SK-N-SH (cell line): ENCODE measurements at regions not wholly inside any gene's neighbourhood (a gene's known extent, or its start where the extent isn't known, plus 50 kb on each side); places are given as distances from the start of the nearest gene placed in this dataset.

ENCODE experiments used
- CTCF ChIA-PET: fragments of 300-600, 350-600 bp; formaldehyde crosslinking; extraction: SDS; loops from one replicate; lab custom pipeline; 2021; lab: Yijun Ruan, JAX
- POLR2A ChIA-PET: fragments of 350-600 bp; sonication (Branson Sonifier 250); formaldehyde crosslinking; extraction: SDS; loops from one replicate; lab custom pipeline; 2020; ENCODE audit warnings: antibody characterized with exemption, inconsistent platforms; lab: Yijun Ruan, JAX
- DNase-seq: peaks from one replicate; pipeline ENCODE4 v3.0.0; 2012
- H2AFZ ChIP-seq: fragments of 200-600 bp; sonication (generic); 2 replicates; pipeline ENCODE4 v1.8.1; 2016; ENCODE audit warnings: antibody characterized with exemption, mild to moderate bottlenecking, low read depth
- H3F3A ChIP-seq: fragments of 200-600 bp; sonication (generic); replicated peaks from 2 replicates; pipeline ENCODE3; 2016; ENCODE audit warnings: antibody characterized with exemption, mild to moderate bottlenecking; ENCODE audit not compliant: insufficient read depth
- H3K27ac ChIP-seq, 2 experiments: fragments of 200-500 bp in 1 of 2; fragments of 200-600 bp in 1 of 2; sonication (Bioruptor generic) in 1 of 2; sonication (generic), shearing (Covaris generic) in 1 of 2; 2 replicates each; pipeline versions ENCODE4 v1.5.1 to v1.6.1; 2014 to 2016; ENCODE audit warnings: low read depth in 2 of 2, inconsistent platforms in 1 of 2, low read length in 1 of 2, mild to moderate bottlenecking in 1 of 2, mixed read lengths in 1 of 2
- H3K27me3 ChIP-seq: fragments of 200-600 bp; sonication (generic), shearing (Covaris generic); 2 replicates; pipeline ENCODE4 v1.6.1; 2016; ENCODE audit warnings: mixed run types; ENCODE audit not compliant: insufficient read depth
- H3K36me3 ChIP-seq, 2 experiments: fragments of 200-500 bp in 1 of 2; fragments of 200-600 bp in 1 of 2; sonication (Bioruptor generic) in 1 of 2; sonication (generic) in 1 of 2; replicated peaks in 1 of 2; 2 replicates each; pipeline versions ENCODE3 to v1.5.1; 2014 to 2016; ENCODE audit warnings: low read length in 1 of 2, mild to moderate bottlenecking in 1 of 2; ENCODE audit not compliant: insufficient read depth in 2 of 2, control insufficient read depth in 1 of 2
- H3K4me1 ChIP-seq, 2 experiments: fragments of 200-500 bp in 1 of 2; fragments of 200-600 bp in 1 of 2; sonication (Bioruptor generic) in 1 of 2; sonication (generic), shearing (Covaris generic) in 1 of 2; 2 replicates each; pipeline versions ENCODE4 v1.5.1 to v1.6.1; 2014 to 2016; ENCODE audit warnings: low read depth in 1 of 2, low read length in 1 of 2, mixed run types in 1 of 2; ENCODE audit not compliant: insufficient read depth in 2 of 2, control insufficient read depth in 1 of 2
- H3K4me2 ChIP-seq: fragments of 200-600 bp; sonication (generic), shearing (Covaris generic); 2 replicates; pipeline ENCODE4 v1.6.1; 2017; ENCODE audit warnings: mixed run types
- H3K4me3 ChIP-seq, 2 experiments: fragments of 200-500 bp in 1 of 2; fragments of 200-600 bp in 1 of 2; sonication (Bioruptor generic) in 1 of 2; sonication (generic), shearing (Covaris generic) in 1 of 2; 2 replicates each; pipeline versions ENCODE4 v1.5.1 to v1.8.1; 2014 to 2016; ENCODE audit warnings: low read depth in 2 of 2, inconsistent platforms in 1 of 2, low read length in 1 of 2, mild to moderate bottlenecking in 1 of 2, mixed read lengths in 1 of 2, moderate library complexity in 1 of 2
- H3K79me2 ChIP-seq: fragments of 200-600 bp; sonication (generic); 2 replicates; pipeline ENCODE4 v1.8.1; 2017; ENCODE audit warnings: mild to moderate bottlenecking; ENCODE audit not compliant: insufficient read depth
- H3K9ac ChIP-seq: fragments of 200-600 bp; sonication (generic); 2 replicates; pipeline ENCODE4 v1.6.1; 2017; ENCODE audit warnings: mixed run types
- H3K9me2 ChIP-seq: fragments of 200-600 bp; sonication (generic); 2 replicates; pipeline ENCODE4 v1.6.1; 2017; ENCODE audit warnings: mixed run types
- H3K9me3 ChIP-seq: fragments of 200-600 bp; sonication (generic); 2 replicates; pipeline ENCODE4 v1.6.1; 2017; ENCODE audit warnings: mixed run types, mild to moderate bottlenecking, moderate library complexity
- H4K20me1 ChIP-seq: fragments of 200-600 bp; sonication (generic); 2 replicates; pipeline ENCODE4 v1.6.1; 2017; ENCODE audit warnings: mild to moderate bottlenecking, mixed run types; ENCODE audit not compliant: insufficient read depth
- CHD2 ChIP-seq: fragments of 150-350 bp; IDR thresholded peaks from 2 replicates; pipeline ENCODE4 v1.6.1; 2018; ENCODE audit warnings: low read length; ENCODE audit not compliant: partially characterized antibody
- ELF1 ChIP-seq: IDR thresholded peaks from 2 replicates; pipeline ENCODE4 v1.4.0; 2012
- FOSL2 ChIP-seq: IDR thresholded peaks from 2 replicates; pipeline ENCODE4 v1.4.0; 2012; ENCODE audit warnings: low read depth, mild to moderate bottlenecking, moderate library complexity, borderline replicate concordance
- FOXJ3 ChIP-seq: sonication (generic); formaldehyde crosslinking; IDR thresholded peaks from 2 replicates; pipeline ENCODE4 v1.5.1; 2020; ENCODE audit warnings: mild to moderate bottlenecking, missing genetic modification reagents
- GABPA ChIP-seq: IDR thresholded peaks from 2 replicates; pipeline ENCODE4 v1.4.0; 2012; ENCODE audit warnings: low read depth, mild to moderate bottlenecking
- NRF1 ChIP-seq: IDR thresholded peaks from 2 replicates; pipeline ENCODE4 v1.6.1; 2012; ENCODE audit warnings: low read depth, mild to moderate bottlenecking, low read length
- RCOR1 ChIP-seq: fragments of 150-350 bp; IDR thresholded peaks from 2 replicates; pipeline ENCODE4 v1.6.1; 2017; ENCODE audit warnings: antibody characterized with exemption, low read length
- REST ChIP-seq: IDR thresholded peaks from 2 replicates; pipeline ENCODE4 v1.6.1; 2012; ENCODE audit warnings: mild to moderate bottlenecking, low read depth, low read length, moderate library complexity
- RFX5 ChIP-seq: IDR thresholded peaks from 2 replicates; pipeline ENCODE4 v1.6.1; 2012; ENCODE audit warnings: mild to moderate bottlenecking, improper control_type of control experiment, low read length
- RXRA ChIP-seq: IDR thresholded peaks from 2 replicates; pipeline ENCODE4 v1.4.0; 2012; ENCODE audit warnings: low read depth, mild to moderate bottlenecking, borderline replicate concordance
- SIN3A ChIP-seq: IDR thresholded peaks from 2 replicates; pipeline ENCODE4 v1.6.1; 2012; ENCODE audit warnings: low read depth, mild to moderate bottlenecking, low read length, moderate library complexity, borderline replicate concordance
- TCF12 ChIP-seq: IDR thresholded peaks from 2 replicates; pipeline ENCODE4 v1.4.0; 2012
- USF2 ChIP-seq: fragments of 150-350 bp; IDR thresholded peaks from 2 replicates; pipeline ENCODE4 v1.6.1; 2017; ENCODE audit warnings: antibody characterized with exemption, low read length, low read depth, borderline replicate concordance
- ZBTB33 ChIP-seq: IDR thresholded peaks from 2 replicates; pipeline ENCODE4 v1.4.0; 2012; ENCODE audit warnings: low read depth, borderline replicate concordance
- WGBS: methylation state at CpG from one replicate; pipeline ENCODE4 v1.1.6; 2017; ENCODE audit warnings: low lambda C conversion rate; 5-methylcytosine and 5-hydroxymethylcytosine counted together

- CTCF ChIA-PET: no interaction called here
- no peak overlapping the region for H3K4me3 ChIP-seq
- no peaks in the 10 kb centered on the region; a peak in 1 of 4 replicates for H3K4me1 ChIP-seq
- H3K27me3 ChIP-seq: no peaks in the 10 kb centered on the region
- no peak for DNase-seq
- no peaks in the 10 kb centered on the region for H3K9me2 ChIP-seq
- TF ChIP-seq CHD2: no peak
- TF ChIP-seq USF2: no peak
- no peak for TF ChIP-seq RXRA
- no peak for TF ChIP-seq GABPA
- TF ChIP-seq RFX5: no peak
- no peak for TF ChIP-seq NRF1
- TF ChIP-seq TCF12: no peak
- TF ChIP-seq ZBTB33: no peak
- TF ChIP-seq REST: no peak
- H4K20me1 ChIP-seq: no peaks in the 10 kb centered on the region
- no peak overlapping the region for H3K27ac ChIP-seq
- 90% methylated on average over 1 of the region's 1 CpG for WGBS
- H3F3A ChIP-seq: no peaks in the 10 kb centered on the region
- H3K9ac ChIP-seq: no peak overlapping the region
- POLR2A ChIA-PET: no interaction called here
- H2AFZ ChIP-seq: no peak overlapping the region
- H3K9me3 ChIP-seq: no peaks in the 10 kb centered on the region
- no peaks in the 10 kb centered on the region for H3K36me3 ChIP-seq
- H3K79me2 ChIP-seq: no peaks in the 10 kb centered on the region
- no peak overlapping the region for H3K4me2 ChIP-seq
Observed at GRCh38 chr5:92748072-92748676, 832.8 kb downstream of the NR2F1-AS1 start.

- no peaks in the 10 kb centered on the region; the same call in 1 of the 2 replicates for H3K9me3 ChIP-seq
- no peak overlapping the region for H3K27ac ChIP-seq
- H2AFZ ChIP-seq: peak overlapping the region; percentile 31; the same call in 1 of the 2 replicates
- DNase-seq: no peak
- ChIA-PET CTCF (no interaction called here), POLR2A (no interaction called here)
- H3K4me3 ChIP-seq: no peak overlapping the region
- H3K36me3 ChIP-seq: no peaks in the 10 kb centered on the region
- H3K27me3 ChIP-seq: no peaks in the 10 kb centered on the region
- H3K79me2 ChIP-seq: no peaks in the 10 kb centered on the region
- TF ChIP-seq RCOR1 (no peak), SIN3A (no peak), ELF1 (no peak), CHD2 (no peak), FOXJ3 (no peak), FOSL2 (no peak), ZBTB33 (no peak)
- H3K4me2 ChIP-seq: no peak overlapping the region
- no peaks in the 10 kb centered on the region for H3F3A ChIP-seq
- H3K9me2 ChIP-seq: no peaks in the 10 kb centered on the region
- H4K20me1 ChIP-seq: no peaks in the 10 kb centered on the region
- 78% methylated on average over 2 of the region's 2 CpGs for WGBS
- H3K9ac ChIP-seq: no peak overlapping the region
- H3K4me1 ChIP-seq: no peaks in the 10 kb centered on the region; a peak in 2 of 4 replicates
Observed at GRCh38 chr5:92741906-92742305, 839.1 kb downstream of the NR2F1-AS1 start.
